ENCODE measurements at regions not wholly inside any gene's neighbourhood (a gene's known extent, or its start where the extent isn't known, plus 50 kb on each side); places are given as distances from the start of the nearest gene placed in this dataset.

DNA sequence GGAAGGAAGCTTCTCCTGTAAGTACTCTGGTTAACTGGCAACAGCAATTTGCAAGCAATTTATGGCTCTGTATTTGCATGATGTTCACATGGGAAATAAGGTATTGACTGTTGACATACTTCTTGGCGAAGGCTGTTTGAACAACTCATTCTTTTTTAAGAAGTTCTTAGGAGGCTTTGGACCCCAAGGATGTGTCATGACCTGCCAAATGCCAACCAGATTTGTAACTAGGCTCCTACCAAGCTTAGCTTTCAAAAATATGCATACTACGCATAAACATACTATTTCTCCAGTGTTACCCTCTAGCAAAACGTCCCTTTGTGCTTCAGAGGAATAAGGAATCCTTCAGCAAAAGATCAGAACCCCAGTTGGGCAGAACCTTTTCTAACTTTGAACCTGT is 165.2 kb upstream of the MSX2 start:
- TF ChIP-seq, protein P1, sequence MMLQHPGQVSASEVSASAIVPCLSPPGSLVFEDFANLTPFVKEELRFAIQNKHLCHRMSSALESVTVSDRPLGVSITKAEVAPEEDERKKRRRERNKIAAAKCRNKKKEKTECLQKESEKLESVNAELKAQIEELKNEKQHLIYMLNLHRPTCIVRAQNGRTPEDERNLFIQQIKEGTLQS (IDR thresholded peaks at IDR 0.05): no peak
- TF ChIP-seq, protein P2, sequence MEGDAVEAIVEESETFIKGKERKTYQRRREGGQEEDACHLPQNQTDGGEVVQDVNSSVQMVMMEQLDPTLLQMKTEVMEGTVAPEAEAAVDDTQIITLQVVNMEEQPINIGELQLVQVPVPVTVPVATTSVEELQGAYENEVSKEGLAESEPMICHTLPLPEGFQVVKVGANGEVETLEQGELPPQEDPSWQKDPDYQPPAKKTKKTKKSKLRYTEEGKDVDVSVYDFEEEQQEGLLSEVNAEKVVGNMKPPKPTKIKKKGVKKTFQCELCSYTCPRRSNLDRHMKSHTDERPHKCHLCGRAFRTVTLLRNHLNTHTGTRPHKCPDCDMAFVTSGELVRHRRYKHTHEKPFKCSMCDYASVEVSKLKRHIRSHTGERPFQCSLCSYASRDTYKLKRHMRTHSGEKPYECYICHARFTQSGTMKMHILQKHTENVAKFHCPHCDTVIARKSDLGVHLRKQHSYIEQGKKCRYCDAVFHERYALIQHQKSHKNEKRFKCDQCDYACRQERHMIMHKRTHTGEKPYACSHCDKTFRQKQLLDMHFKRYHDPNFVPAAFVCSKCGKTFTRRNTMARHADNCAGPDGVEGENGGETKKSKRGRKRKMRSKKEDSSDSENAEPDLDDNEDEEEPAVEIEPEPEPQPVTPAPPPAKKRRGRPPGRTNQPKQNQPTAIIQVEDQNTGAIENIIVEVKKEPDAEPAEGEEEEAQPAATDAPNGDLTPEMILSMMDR (IDR thresholded peaks at IDR 0.05; ENCODE audit: low read depth, low read length, missing input control): no peak
- TF ChIP-seq, protein P3, sequence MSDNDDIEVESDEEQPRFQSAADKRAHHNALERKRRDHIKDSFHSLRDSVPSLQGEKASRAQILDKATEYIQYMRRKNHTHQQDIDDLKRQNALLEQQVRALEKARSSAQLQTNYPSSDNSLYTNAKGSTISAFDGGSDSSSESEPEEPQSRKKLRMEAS (IDR thresholded peaks at IDR 0.05): no peak
- TF ChIP-seq, protein P4, sequence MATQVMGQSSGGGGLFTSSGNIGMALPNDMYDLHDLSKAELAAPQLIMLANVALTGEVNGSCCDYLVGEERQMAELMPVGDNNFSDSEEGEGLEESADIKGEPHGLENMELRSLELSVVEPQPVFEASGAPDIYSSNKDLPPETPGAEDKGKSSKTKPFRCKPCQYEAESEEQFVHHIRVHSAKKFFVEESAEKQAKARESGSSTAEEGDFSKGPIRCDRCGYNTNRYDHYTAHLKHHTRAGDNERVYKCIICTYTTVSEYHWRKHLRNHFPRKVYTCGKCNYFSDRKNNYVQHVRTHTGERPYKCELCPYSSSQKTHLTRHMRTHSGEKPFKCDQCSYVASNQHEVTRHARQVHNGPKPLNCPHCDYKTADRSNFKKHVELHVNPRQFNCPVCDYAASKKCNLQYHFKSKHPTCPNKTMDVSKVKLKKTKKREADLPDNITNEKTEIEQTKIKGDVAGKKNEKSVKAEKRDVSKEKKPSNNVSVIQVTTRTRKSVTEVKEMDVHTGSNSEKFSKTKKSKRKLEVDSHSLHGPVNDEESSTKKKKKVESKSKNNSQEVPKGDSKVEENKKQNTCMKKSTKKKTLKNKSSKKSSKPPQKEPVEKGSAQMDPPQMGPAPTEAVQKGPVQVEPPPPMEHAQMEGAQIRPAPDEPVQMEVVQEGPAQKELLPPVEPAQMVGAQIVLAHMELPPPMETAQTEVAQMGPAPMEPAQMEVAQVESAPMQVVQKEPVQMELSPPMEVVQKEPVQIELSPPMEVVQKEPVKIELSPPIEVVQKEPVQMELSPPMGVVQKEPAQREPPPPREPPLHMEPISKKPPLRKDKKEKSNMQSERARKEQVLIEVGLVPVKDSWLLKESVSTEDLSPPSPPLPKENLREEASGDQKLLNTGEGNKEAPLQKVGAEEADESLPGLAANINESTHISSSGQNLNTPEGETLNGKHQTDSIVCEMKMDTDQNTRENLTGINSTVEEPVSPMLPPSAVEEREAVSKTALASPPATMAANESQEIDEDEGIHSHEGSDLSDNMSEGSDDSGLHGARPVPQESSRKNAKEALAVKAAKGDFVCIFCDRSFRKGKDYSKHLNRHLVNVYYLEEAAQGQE (IDR thresholded peaks at IDR 0.05): no peak
- no peak for TF ChIP-seq RAD21 (IDR thresholded peaks at IDR 0.05)
- TF ChIP-seq RXRA (IDR thresholded peaks at IDR 0.05): no peak
- TF ChIP-seq JUND (IDR thresholded peaks at IDR 0.05): no peak
- TF ChIP-seq, protein P5, sequence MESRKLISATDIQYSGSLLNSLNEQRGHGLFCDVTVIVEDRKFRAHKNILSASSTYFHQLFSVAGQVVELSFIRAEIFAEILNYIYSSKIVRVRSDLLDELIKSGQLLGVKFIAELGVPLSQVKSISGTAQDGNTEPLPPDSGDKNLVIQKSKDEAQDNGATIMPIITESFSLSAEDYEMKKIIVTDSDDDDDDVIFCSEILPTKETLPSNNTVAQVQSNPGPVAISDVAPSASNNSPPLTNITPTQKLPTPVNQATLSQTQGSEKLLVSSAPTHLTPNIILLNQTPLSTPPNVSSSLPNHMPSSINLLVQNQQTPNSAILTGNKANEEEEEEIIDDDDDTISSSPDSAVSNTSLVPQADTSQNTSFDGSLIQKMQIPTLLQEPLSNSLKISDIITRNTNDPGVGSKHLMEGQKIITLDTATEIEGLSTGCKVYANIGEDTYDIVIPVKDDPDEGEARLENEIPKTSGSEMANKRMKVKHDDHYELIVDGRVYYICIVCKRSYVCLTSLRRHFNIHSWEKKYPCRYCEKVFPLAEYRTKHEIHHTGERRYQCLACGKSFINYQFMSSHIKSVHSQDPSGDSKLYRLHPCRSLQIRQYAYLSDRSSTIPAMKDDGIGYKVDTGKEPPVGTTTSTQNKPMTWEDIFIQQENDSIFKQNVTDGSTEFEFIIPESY (IDR thresholded peaks at IDR 0.05): no peak
- TF ChIP-seq SP1 (IDR thresholded peaks at IDR 0.05): no peak
- TF ChIP-seq TAF1 (conservative IDR thresholded peaks at IDR 0.05): no peak
- TF ChIP-seq YY1 (IDR thresholded peaks at IDR 0.05): no peak
- TF ChIP-seq EGR1 (IDR thresholded peaks at IDR 0.05; ENCODE audit: low read depth in 2 of 2): no peak
